ENCODE measurements at regions not wholly inside any gene's neighbourhood (a gene's known extent, or its start where the extent isn't known, plus 50 kb on each side); places are given as distances from the start of the nearest gene placed in this dataset.
A peak's percentile ranks its signal among the peaks of the same experiment; 100 is the strongest.

GRCh38 chr15:79592126-79592525 is 160.0 kb downstream of the MINAR1 start:
- TF ChIP-seq CTCF (IDR thresholded peaks at IDR 0.05; ENCODE audit: low read length, missing control alignments), result no peak
- no peak for DNase-seq (ENCODE audit: low read depth)

GRCh38 chr15:79593119-79593869 is 161.2 kb downstream of the MINAR1 start:
- peak; percentile 27 for TF ChIP-seq CTCF (IDR thresholded peaks at IDR 0.05; ENCODE audit: low read length, missing control alignments)
- DNase-seq (ENCODE audit: low read depth), result peak; percentile 21

More at GRCh38 chr15:79592126-79592525, 160.0 kb downstream of the MINAR1 start:
- no peak overlapping the region for H3K4me3 ChIP-seq (replicated peaks; ENCODE audit: low read depth, low read length)

GRCh38 chr15:79595306-79595705 is 163.2 kb downstream of the MINAR1 start:
- H3K4me3 ChIP-seq (replicated peaks; ENCODE audit: low read depth, low read length), result no peak overlapping the region
- TF ChIP-seq CTCF (IDR thresholded peaks at IDR 0.05; ENCODE audit: low read length, missing control alignments), result no peak
- DNase-seq (ENCODE audit: low read depth), result no peak

More at GRCh38 chr15:79593119-79593869, 161.2 kb downstream of the MINAR1 start:
- H3K4me3 ChIP-seq (replicated peaks; ENCODE audit: low read depth, low read length), result no peak overlapping the region

DNA sequence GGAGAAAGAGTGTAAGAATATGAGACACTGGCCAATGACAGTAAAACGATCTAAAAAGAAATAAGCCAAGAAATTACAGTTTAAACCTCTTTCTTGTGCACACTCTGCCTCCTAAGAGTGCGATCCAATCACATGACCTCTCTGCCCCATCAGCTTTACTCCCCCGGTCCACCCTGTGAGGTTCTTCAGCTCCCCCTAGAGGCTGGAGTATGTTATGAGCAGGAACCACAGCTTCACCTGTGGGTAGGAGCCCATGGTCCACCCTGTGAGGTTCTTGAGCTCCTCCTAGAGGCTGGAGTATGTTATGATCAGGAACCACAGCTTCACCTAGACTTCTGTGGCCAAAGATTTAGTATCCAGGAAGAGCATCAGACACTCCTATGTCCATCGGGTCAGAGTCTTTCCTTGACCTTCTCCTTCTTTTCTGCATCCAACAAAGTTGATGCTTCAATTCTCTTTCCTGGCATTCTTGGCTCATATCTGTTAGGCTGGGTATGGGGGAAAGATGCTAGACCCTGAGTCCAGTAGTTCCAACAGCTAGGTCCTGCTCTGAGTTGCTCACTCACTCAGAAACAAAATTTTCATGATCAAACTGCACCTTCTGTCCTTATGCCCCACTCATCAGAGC is 164.0 kb downstream of the MINAR1 start:
- peak; percentile 90 for TF ChIP-seq CTCF (IDR thresholded peaks at IDR 0.05; ENCODE audit: low read length, missing control alignments)
- no peak overlapping the region for H3K4me3 ChIP-seq (replicated peaks; ENCODE audit: low read depth, low read length)
- peak; percentile 77 for DNase-seq (ENCODE audit: low read depth)

GRCh38 chr15:79598639-79599038 is 166.5 kb downstream of the MINAR1 start:
- no peak for TF ChIP-seq CTCF (IDR thresholded peaks at IDR 0.05; ENCODE audit: low read length, missing control alignments)
- H3K4me3 ChIP-seq (replicated peaks; ENCODE audit: low read depth, low read length), result no peak overlapping the region
- DNase-seq (ENCODE audit: low read depth), result no peak

DNA sequence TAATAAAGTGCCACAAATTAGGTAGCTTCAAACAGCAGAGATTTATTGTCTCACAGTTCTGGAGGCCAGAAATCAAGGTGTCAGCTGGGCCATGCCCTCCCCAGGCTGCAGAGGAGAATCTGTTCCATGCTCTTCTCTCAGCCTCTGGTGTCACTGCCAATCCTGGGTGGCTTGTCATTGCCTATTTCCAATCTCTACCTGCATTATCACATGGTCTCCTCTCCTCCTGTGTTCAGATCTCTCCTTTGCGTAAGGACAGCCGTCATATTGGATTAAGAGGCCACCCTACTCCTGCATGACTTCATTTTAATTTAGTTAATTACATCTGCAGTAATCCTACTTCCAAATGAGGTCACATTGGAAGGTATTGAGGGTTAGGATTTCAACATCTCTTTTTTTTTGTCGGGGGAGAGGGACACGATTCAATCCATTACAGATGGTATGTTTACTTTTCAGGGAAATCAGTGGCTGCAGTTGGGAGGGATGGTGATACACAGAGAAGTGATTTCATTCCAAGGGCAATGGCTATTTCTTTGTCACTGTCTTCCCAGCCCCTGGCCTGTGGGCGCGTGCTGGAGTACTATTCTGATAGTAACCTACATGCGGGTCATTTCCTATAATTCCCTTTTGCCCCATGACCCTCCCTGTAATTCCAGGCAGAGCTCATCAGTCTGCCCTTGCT is 169.4 kb downstream of the MINAR1 start:
- DNase-seq (ENCODE audit: low read depth), result no peak
- no peak for TF ChIP-seq CTCF (IDR thresholded peaks at IDR 0.05; ENCODE audit: low read length, missing control alignments)
- no peak overlapping the region for H3K4me3 ChIP-seq (replicated peaks; ENCODE audit: low read depth, low read length)
